Dedifferentiated amniotic fluid mesenchymal stem cell (primary cell): ENCODE measurements at regions not wholly inside any gene's neighbourhood (a gene's known extent, or its start where the extent isn't known, plus 50 kb on each side); places are given as distances from the start of the nearest gene placed in this dataset.

Source experiments
- DNase-seq: peaks from one replicate; pipeline ENCODE4 v3.0.0-alpha.2; 2016; ENCODE audit errors: extremely low spot score

DNA sequence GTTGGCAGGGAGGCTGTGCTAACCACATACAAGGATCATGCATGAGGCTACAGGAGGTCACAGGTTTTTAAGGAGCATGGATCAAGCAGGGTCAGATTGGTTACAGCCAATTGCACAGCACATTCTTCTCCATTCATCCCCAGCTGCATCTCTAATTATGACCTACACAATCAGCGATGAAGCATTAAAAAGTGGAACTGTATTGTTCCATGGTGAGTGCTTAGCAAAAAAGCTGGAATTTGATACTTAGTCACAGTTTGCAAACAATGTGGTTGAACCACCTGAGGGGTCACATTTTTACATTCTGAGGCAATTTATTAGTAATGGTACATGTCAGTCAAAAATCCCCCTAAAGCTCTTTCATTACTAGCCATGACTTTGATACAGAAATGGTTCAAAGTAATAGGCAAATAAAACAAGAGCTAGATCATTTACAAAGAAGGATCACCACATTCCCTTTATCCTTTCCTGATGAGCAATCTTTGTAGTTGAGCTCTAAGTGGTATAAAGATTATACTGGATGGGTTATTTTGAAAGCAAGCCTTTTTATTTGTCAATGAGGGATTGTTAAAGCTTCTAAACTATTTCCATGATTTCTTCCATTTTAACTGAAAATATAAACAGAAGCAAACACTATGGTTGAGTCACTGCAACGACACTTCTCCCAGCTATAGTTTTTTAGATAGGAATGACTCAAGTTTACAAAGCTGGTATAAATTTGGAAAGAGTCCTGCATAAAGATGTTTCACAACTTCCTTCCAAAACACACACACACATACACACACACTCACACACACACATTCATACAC, 217.8 kb upstream of the SEMA3A start:
- peak; percentile 82 for DNase-seq

DNA sequence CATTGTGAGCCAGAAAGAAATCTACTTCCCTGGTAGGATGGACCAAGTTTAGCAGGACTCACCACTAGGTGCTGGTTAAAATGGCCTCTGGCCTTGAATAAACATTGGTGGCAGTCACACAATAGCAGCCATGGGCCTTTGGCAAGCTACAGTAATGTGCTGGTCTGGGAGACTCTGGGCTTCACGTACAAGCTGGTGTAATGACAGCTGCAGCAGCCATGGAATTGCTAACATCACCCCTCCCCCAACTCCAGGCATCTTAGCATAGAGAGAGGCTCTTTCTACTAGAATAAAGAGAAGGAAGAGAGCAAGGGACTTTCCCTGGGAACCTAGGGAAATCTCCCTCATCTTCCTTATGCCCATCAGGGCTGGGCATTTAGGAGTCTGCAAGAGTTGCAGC, 205.1 kb upstream of the SEMA3A start:
- no peak for DNase-seq

DNA sequence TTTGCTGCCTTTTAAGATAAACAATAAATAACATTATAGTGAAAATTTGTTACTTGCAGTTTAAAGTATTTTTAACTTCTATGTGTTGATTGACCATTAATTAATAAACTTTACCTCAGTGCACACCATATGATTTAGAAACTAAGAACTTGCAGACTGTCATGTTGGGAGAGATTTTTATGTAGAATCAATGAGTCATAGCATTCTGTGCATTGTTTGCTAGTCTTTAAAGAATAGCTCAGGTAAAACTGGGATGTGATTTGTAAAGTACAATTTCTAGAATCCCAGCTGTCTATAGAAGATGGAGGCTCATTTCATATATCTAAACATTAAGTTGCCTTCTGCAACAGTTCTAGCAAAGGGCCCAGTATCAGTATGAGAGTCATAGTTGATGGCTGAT, 199.6 kb upstream of the SEMA3A start:
- DNase-seq = no peak

DNA sequence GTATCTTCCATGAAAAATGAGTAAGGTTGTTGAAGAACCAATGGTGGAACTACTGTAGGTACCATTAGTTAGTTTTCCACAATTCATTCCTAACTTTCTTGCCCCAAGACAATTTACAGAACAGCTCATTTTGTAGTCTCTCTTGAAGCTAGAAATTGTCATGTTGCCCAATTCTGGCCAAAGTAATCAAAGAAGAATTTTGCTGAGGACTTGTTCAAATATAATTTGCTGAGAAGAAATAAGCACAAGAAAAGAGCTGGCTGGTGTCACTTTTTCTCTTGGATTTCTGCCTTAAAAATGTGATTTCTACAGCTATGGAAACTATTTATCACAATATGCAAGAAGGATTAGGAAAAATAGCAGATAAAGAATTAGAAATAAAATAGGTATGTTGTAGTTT, 199.2 kb upstream of the SEMA3A start:
- peak; percentile 39 for DNase-seq

- DNase-seq = no peak
Measured at GRCh38 chr7:84390845-84391244, 196.3 kb upstream of the SEMA3A start.

- no peak for DNase-seq
Measured at GRCh38 chr7:84389242-84389641, 194.7 kb upstream of the SEMA3A start.

DNA sequence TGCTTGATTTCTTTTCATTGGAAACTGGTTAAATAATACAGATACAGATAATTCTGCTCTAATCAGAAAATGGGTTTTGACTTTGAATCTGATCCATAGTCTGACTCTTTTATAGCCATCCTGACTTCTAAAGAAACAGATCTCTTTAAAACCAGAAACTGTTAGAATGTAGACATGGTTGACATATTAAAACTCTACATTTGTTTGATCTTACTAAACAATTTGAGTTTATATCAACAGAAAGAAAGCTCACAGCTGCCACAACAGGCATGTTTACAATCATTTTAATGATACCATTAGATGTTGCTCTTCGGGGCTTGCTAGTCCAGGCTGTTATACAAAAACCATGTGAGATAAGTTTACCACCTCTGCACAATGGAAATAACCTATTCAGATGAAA, 193.0 kb upstream of the SEMA3A start:
- peak; percentile 7 for DNase-seq

GRCh38 chr7:84384417-84384816, 189.8 kb upstream of the SEMA3A start:
- no peak for DNase-seq

- DNase-seq = no peak
Measured at GRCh38 chr7:84379446-84379845, 184.9 kb upstream of the SEMA3A start.

GRCh38 chr7:84372712-84373111, 178.1 kb upstream of the SEMA3A start:
- DNase-seq = peak; percentile 26

DNA sequence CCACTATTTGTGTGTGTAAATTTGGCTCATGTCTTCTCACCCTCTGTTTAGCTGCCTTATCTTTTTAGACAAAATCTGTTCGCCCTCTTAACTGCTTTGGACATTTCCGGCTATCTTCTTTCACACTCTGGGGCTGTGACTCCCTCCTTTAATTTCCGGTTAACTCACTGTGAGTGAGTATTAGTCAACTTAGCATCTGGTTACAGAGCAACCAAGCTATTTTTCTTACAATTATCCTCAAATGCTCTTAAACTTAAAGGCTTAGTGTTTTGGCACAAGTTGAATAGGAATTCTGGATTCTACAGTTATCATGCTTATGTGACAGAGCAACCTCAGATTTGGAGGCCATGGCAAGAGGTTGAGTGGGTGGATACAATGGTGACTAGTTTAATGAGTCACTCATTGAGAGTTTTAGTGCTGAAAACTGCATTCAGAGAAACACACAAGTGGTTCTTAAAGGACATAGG, 177.6 kb upstream of the SEMA3A start:
- DNase-seq = peak; percentile 85

- no peak for DNase-seq
Measured at GRCh38 chr7:84370114-84370513, 175.5 kb upstream of the SEMA3A start.

DNA sequence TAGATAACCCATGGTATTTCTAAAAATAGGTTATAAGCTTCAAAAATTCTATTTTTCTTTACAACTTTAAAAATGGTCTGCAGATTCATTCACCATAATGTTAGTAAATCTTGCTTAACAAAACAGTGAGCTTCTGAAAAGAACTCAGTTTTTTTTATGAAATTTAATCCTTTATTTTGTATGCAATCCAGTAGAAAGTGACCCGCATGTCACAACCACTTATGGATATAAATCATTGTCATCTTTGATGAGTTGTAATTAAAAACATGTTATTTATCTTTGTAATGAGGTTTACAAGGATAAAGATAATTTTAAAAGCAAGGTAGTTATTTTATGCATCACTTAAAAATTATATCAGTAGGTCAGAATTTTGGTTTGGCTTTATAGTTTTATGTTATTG, 173.5 kb upstream of the SEMA3A start:
- DNase-seq = no peak

DNA sequence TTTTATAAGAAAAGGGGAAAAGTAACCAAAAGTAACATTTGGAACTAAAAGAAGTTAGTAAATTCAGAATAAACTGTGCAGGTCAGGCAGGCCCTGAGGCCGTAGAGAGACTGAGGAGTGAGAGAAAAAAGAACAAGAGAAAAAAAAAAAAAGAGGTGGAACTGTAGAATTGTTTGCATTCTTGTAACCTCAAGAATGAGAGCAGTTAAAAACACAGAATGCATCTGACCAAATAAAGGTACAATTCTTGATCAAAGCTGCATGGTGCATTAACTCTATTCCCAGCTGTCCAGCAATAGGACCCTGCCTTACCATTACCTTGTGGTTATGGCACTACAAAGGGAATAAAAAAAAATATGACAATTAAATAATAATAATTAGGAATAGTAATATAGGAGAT, 170.1 kb upstream of the SEMA3A start:
- DNase-seq = peak; percentile 31

DNA sequence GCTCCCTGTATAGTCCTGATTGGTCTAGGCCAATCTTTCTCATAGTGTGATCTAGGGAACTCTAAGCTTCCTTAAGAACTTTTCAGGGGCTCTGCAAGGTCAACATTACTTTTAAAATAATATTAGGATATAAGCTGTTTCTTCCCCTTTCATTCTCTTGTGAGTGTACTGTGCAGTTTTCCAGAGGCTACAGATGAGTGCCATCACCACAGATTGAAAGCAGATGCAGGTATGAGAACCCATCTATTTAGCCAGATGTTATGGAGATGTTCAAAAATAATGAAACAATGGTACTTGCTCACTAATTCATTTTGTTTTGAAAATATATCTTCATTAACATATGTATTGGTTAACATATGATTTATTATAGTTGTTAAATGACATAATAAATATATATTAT, 169.2 kb upstream of the SEMA3A start:
- DNase-seq = no peak

DNA sequence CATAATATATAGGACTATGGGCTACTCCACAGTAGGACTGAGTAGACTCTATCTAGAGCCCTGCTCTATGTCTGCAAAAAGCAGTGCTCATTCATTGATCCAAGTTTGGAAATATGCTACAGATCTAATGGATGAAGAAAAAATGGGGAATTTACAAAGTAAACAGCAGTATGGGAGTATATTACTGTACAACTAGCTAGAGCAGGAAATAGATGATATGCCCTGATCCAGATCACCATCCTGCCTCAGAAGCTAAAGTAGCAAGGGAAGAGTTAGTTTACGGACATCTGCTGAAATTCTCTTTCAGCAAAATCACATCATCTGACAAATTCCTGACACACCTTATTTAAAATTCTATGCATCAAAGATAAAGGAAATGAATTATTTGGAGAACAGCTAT, 168.2 kb upstream of the SEMA3A start:
- no peak for DNase-seq

DNA sequence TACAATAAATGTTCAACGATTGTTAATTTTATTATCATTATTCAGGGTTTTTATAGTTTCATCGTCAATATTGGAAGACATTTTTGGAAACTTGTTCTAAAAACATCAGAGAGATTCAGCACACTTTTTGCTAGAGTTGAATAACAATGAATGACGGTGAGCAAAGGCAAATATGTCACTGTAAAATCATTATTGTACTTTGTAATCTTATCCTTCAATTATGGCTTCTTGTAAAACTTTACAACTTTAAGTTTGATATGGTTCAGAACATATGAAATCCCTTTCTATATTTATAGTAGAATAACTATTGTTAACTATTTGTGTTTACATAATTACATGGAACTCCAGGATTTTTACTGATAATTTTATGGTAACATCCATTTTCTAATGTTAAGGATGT, 167.8 kb upstream of the SEMA3A start:
- no peak for DNase-seq

GRCh38 chr7:84354866-84355265, 160.3 kb upstream of the SEMA3A start:
- peak; percentile 54 for DNase-seq

- no peak for DNase-seq
Measured at GRCh38 chr7:84354030-84354429, 159.4 kb upstream of the SEMA3A start.

DNA sequence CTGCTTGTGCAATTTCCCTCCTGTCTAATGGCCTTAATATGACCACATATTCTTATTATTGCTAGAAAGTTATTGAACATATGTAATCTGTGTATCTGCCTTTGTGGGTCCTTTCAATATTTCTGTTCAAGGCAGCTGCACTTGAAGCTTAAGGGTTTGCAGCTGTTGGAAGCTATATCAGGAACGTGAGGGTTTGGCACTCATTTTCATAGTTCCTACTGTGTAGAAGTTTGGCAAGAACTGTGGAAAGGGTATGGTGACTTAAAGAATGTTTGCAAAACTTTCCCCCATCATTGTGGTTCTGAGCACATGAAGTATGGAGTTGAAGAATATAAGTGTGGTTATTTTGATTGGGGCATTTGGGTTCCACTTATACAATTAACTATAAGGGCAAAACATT, 144.7 kb upstream of the SEMA3A start:
- no peak for DNase-seq

DNA sequence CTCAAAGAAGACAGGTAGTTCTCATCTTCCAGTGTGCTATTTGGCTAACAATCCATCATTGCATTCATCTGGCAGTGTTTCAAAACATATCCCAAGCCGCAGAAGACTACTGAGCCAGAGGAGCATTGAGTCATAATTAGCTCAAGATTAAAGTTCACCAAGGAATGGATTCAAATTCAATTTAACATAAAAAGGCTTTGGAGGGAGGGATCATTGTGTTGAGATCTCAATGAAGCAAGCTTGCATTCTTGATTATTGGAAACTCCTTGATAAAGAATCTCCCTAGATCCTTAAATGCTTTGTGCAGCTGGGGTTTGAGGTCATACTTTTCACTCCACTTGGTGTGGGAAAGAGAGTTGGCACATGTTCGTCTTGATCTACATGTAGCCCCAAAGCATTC, 142.8 kb upstream of the SEMA3A start:
- DNase-seq = peak; percentile 23

- no peak for DNase-seq
Measured at GRCh38 chr7:84336766-84337165, 142.2 kb upstream of the SEMA3A start.

- DNase-seq = no peak
Measured at GRCh38 chr7:84336303-84336702, 141.7 kb upstream of the SEMA3A start.

DNA sequence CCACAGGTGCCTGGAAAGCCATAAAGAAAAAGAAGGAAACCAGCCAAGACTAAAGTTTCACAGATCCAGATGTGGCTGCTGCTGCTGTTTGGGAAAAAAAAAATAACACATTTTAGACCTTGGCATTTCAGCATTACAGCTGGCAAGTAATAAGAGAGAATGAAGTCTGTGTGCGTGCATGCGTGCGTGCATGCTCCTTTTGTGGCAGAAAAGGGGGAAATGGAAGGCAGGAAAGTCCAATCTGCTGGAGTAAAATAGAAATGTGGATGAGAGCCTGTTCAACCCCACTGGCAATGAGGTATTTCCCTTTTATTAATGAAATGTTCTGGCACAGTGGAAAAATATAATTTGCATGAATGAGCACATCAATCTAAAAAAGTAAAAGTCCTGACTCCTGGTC, 137.0 kb upstream of the SEMA3A start:
- DNase-seq = no peak
